GM19463 (cell line): ENCODE measurements at regions not wholly inside any gene's neighbourhood (a gene's known extent, or its start where the extent isn't known, plus 50 kb on each side); places are given as distances from the start of the nearest gene placed in this dataset.
"Not testable (repeated sequence)": the region's sequence is repeated elsewhere in the genome, so short reads cannot be mapped to it uniquely, and the experiment has no call there.

ENCODE experiments used
- ATAC-seq: cut with Tn5 transposase; IDR thresholded peaks from one replicate; pipeline ENCODE4 v1.9.1; 2021; ENCODE audit warnings: mild to moderate bottlenecking, moderate library complexity; ENCODE audit not compliant: unreplicated experiment

GRCh38 chr2:7094231-7094741 is 177.1 kb downstream of the RNF144A start:
- ATAC-seq: no peak

GRCh38 chr2:7096726-7097352 is 179.6 kb downstream of the RNF144A start:
- no peak for ATAC-seq

GRCh38 chr2:7097353-7097895 is 180.2 kb downstream of the RNF144A start:
- ATAC-seq: peak; percentile 93

GRCh38 chr2:7098816-7099215 is 181.6 kb downstream of the RNF144A start:
- no peak for ATAC-seq

- not testable (repeated sequence) for ATAC-seq
Observed at GRCh38 chr2:7099687-7100086, 182.5 kb downstream of the RNF144A start.

GRCh38 chr2:7102826-7103225 is 185.6 kb downstream of the RNF144A start:
- ATAC-seq: no peak

GRCh38 chr2:7108792-7109532 is 191.8 kb downstream of the RNF144A start:
- no peak for ATAC-seq

- no peak for ATAC-seq
Observed at GRCh38 chr2:7109533-7109885, 192.3 kb downstream of the RNF144A start.

GRCh38 chr2:7111626-7112025 is 194.4 kb downstream of the RNF144A start:
- no peak for ATAC-seq

GRCh38 chr2:7115364-7115763 is 198.2 kb downstream of the RNF144A start:
- no peak for ATAC-seq

GRCh38 chr2:7115906-7116305 is 198.7 kb downstream of the RNF144A start:
- no peak for ATAC-seq

GRCh38 chr2:7116511-7116910 is 199.3 kb downstream of the RNF144A start:
- ATAC-seq: no peak

GRCh38 chr2:7117076-7117475 is 199.9 kb downstream of the RNF144A start:
- ATAC-seq: no peak

GRCh38 chr2:7118606-7119131 is 201.5 kb downstream of the RNF144A start:
- no peak for ATAC-seq

GRCh38 chr2:7119132-7119835 is 202.1 kb downstream of the RNF144A start:
- ATAC-seq: no peak

GRCh38 chr2:7121851-7122250 is 204.6 kb downstream of the RNF144A start:
- ATAC-seq: no peak

- ATAC-seq: no peak
Observed at GRCh38 chr2:7127156-7127555, 209.9 kb downstream of the RNF144A start.

GRCh38 chr2:7127687-7128086 is 210.5 kb downstream of the RNF144A start:
- ATAC-seq: no peak

GRCh38 chr2:7131261-7131660 is 214.0 kb downstream of the RNF144A start:
- ATAC-seq: no peak

- no peak for ATAC-seq
Observed at GRCh38 chr2:7132753-7133152, 215.5 kb downstream of the RNF144A start.

- no peak for ATAC-seq
Observed at GRCh38 chr2:7133521-7133920, 216.3 kb downstream of the RNF144A start.
